Activated T-helper 1 cell treated with anti-CD3 and anti-CD28 coated beads, Interleukin-12 subunit alpha, Interleukin-12 subunit beta, Interleukin-2, Interleukin-4 antibody, amounts not matched to agents 30 ng/mL and 10 ng/mL and 1 ng/mL, durations not matched to agents 14 hours and 24 hours and 36 hours (primary cell): ENCODE measurements at regions not wholly inside any gene's neighbourhood (a gene's known extent, or its start where the extent isn't known, plus 50 kb on each side); places are given as distances from the start of the nearest gene placed in this dataset.

Experiments used
- DNase-seq: peaks from one replicate; pipeline ENCODE4 v3.0.0; 2021; ENCODE audit warnings: low spot score
- H3K27ac Mint-ChIP-seq: one replicate; pipeline ENCODE4 v1.8.0; 2021; ENCODE audit warnings: mild to moderate bottlenecking, mixed read lengths
- H3K27me3 Mint-ChIP-seq: one replicate; pipeline ENCODE4 v1.8.0; 2022; ENCODE audit warnings: mild to moderate bottlenecking, moderate library complexity, mixed read lengths; ENCODE audit not compliant: insufficient read depth
- H3K36me3 Mint-ChIP-seq: one replicate; pipeline ENCODE4 v1.8.0; 2021; ENCODE audit warnings: low read depth, mixed read lengths
- H3K4me1 Mint-ChIP-seq: one replicate; pipeline ENCODE4 v1.8.0; 2021; ENCODE audit warnings: low read depth, mixed read lengths
- H3K4me3 Mint-ChIP-seq: one replicate; pipeline ENCODE4 v1.8.0; 2021; ENCODE audit warnings: mild to moderate bottlenecking, moderate library complexity, mixed read lengths
- H3K9me3 Mint-ChIP-seq: one replicate; pipeline ENCODE4 v1.8.0; 2021; ENCODE audit warnings: mixed read lengths
- intact Hi-C: fragments of 100-400 bp; cut with micrococcal nuclease; formaldehyde crosslinking; loops from one replicate; pipeline ENCODE4 v1.15.1; 2024

GRCh38 chr4:137705171-137705783 is 173.0 kb upstream of the PCDH18 start:
- Mint-ChIP-seq H3K27me3 (no peaks in the 10 kb centered on the region), H3K4me3 (no peak overlapping the region), H3K36me3 (no peaks in the 10 kb centered on the region), H3K9me3 (no peaks in the 10 kb centered on the region), H3K4me1 (no peaks in the 10 kb centered on the region), H3K27ac (no peak overlapping the region)
- no peak for DNase-seq
- intact Hi-C loops = no loop called here

DNA sequence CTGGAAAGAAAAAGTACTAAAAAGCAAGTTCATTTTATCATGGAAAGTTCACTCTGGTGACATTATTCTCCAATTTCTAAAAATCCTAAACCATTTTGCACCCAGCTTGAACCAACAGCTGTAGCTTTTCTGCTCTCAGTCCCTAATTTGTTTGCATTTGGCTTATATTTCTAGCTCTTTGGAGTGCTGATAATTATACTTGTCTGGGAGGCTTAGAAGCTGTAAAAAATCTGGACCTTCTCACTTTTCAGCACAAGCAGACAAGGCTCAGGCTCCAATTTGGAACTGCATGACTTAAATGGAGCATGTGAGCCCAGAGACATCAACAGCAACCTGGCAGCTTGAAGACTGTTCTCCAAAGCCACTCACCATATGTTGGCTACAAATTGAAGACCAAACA is 170.9 kb upstream of the PCDH18 start:
- Mint-ChIP-seq H3K27me3 (no peaks in the 10 kb centered on the region), H3K36me3 (no peaks in the 10 kb centered on the region), H3K4me1 (no peaks in the 10 kb centered on the region), H3K27ac (no peak overlapping the region), H3K4me3 (no peak overlapping the region), H3K9me3 (no peaks in the 10 kb centered on the region)
- no peak for DNase-seq
- intact Hi-C loops = no loop called here

DNA sequence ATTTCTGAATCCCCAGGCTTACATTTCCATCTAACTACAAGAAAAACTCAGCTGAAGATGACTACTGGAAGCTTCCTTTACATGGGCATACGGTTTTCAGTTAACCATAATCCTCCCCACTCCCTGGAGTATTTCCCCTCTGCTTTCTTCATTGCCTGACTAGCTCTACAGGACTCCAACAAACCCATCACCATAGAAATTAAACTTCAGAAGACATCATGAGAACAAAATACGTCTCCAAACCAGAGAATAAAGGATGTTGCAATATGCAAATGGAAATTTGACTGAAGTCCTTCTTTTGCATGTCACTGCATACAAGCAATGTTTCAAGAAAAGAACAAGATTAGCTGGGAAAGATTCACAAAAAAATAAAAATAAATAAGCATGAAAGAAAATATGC is 170.2 kb upstream of the PCDH18 start:
- intact Hi-C loops = no loop called here
- H3K27ac Mint-ChIP-seq = no peak overlapping the region
- no peaks in the 10 kb centered on the region for H3K36me3 Mint-ChIP-seq
- no peaks in the 10 kb centered on the region for H3K27me3 Mint-ChIP-seq
- no peak overlapping the region for H3K4me3 Mint-ChIP-seq
- no peaks in the 10 kb centered on the region for H3K9me3 Mint-ChIP-seq
- no peaks in the 10 kb centered on the region for H3K4me1 Mint-ChIP-seq
- DNase-seq = no peak

DNA sequence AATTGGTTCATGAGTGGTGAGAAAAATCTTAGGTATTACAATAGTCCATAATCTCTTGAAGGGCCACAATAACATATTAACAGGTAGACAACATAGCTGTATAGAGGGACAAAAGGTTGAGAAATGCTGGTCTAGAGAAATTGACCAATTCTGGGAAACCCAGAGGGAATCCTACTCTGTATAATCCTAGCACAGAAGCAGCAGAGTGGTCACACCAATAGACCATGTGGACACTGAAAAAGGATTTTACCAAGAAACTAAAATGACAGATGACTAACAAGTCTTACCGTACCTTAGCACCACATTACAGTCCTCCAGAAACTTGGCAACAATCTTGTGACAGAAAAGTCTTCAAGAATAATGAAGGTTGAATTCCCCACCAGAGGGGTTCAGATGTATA is 169.1 kb upstream of the PCDH18 start:
- no peaks in the 10 kb centered on the region for H3K36me3 Mint-ChIP-seq
- intact Hi-C loops = no loop called here
- no peak overlapping the region for H3K27ac Mint-ChIP-seq
- no peak for DNase-seq
- H3K4me3 Mint-ChIP-seq = no peak overlapping the region
- H3K27me3 Mint-ChIP-seq = no peaks in the 10 kb centered on the region
- no peaks in the 10 kb centered on the region for H3K9me3 Mint-ChIP-seq
- H3K4me1 Mint-ChIP-seq = no peaks in the 10 kb centered on the region

- Mint-ChIP-seq H3K27me3 (no peaks in the 10 kb centered on the region), H3K9me3 (no peaks in the 10 kb centered on the region), H3K4me1 (no peaks in the 10 kb centered on the region), H3K27ac (no peak overlapping the region), H3K36me3 (no peaks in the 10 kb centered on the region), H3K4me3 (no peak overlapping the region)
- intact Hi-C loops = no loop called here
- DNase-seq = no peak
Observed at GRCh38 chr4:137700751-137701150, 168.5 kb upstream of the PCDH18 start.

DNA sequence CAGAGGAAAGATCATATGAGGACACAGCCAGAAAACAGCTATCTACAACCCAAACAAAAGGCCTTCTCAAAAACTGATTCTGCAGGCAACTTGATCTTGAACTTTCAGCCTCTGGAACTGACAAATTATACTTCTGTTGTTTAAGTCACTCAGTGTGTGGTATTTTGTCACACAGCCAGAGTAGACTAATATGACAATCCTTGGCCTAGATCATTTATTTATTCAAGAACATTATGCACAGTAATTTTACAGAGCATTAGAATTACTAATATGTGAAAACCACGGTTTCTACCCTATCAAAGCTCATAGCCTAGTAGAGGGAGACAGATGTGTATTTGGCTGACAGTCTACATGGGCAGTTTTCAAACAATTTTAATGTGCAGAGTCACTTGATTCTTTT is 167.8 kb upstream of the PCDH18 start:
- no peaks in the 10 kb centered on the region for H3K36me3 Mint-ChIP-seq
- no peaks in the 10 kb centered on the region for H3K9me3 Mint-ChIP-seq
- H3K27me3 Mint-ChIP-seq = no peaks in the 10 kb centered on the region
- H3K27ac Mint-ChIP-seq = no peak overlapping the region
- H3K4me3 Mint-ChIP-seq = no peak overlapping the region
- DNase-seq = no peak
- intact Hi-C loops = no loop called here
- H3K4me1 Mint-ChIP-seq = no peaks in the 10 kb centered on the region

DNA sequence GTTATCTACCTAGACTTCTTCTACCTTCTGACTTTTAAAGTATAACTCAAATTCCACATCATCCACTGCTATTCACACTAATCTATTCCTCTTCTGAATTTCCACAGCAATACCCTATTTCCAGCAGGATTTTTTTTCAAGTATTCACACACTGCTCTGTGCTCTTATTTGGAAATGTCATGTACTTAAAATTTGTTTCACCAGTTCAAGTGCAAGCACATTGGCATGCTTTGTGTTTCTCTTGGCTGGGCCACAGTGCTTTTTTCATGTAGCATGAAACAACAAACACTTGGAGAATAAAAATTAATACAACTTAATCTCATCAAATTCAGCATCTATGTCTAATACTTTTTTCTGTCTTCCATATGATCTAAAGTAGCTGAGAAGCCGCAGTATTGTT is 161.8 kb upstream of the PCDH18 start:
- intact Hi-C loops = no loop called here
- H3K27me3 Mint-ChIP-seq = no peaks in the 10 kb centered on the region
- no peaks in the 10 kb centered on the region for H3K4me1 Mint-ChIP-seq
- no peak overlapping the region for H3K27ac Mint-ChIP-seq
- H3K36me3 Mint-ChIP-seq = no peaks in the 10 kb centered on the region
- H3K9me3 Mint-ChIP-seq = no peaks in the 10 kb centered on the region
- no peak for DNase-seq
- H3K4me3 Mint-ChIP-seq = no peak overlapping the region

DNA sequence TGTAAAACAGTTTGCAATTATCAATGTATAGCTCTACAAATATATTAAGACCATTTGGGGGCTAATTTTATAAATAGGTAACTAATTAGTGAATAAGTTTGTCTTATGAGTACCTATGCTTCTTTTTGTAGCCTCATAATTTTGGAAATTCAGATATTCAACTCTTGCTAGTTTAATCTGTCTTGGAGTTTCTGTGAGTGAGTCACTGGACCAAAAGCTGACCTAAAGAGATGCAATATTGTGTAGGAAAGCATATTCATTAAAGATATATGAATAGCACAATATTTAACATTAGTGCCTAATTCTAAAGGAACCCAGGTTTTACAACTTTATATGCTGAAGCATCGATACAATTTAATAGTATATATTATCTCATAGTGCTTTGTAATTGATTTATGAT is 161.3 kb upstream of the PCDH18 start:
- H3K4me1 Mint-ChIP-seq = no peaks in the 10 kb centered on the region
- H3K27me3 Mint-ChIP-seq = no peaks in the 10 kb centered on the region
- no peak overlapping the region for H3K4me3 Mint-ChIP-seq
- H3K36me3 Mint-ChIP-seq = no peaks in the 10 kb centered on the region
- no peak overlapping the region for H3K27ac Mint-ChIP-seq
- no peaks in the 10 kb centered on the region for H3K9me3 Mint-ChIP-seq
- no peak for DNase-seq
- intact Hi-C loops = no loop called here

- Mint-ChIP-seq H3K4me3 (no peak overlapping the region), H3K4me1 (no peaks in the 10 kb centered on the region), H3K36me3 (no peaks in the 10 kb centered on the region), H3K27me3 (no peaks in the 10 kb centered on the region), H3K9me3 (no peaks in the 10 kb centered on the region), H3K27ac (no peak overlapping the region)
- intact Hi-C loops = no loop called here
- DNase-seq = no peak
Observed at GRCh38 chr4:137692205-137692604, 159.9 kb upstream of the PCDH18 start.

GRCh38 chr4:137688651-137689050 is 156.4 kb upstream of the PCDH18 start:
- DNase-seq = no peak
- no peaks in the 10 kb centered on the region for H3K9me3 Mint-ChIP-seq
- H3K27me3 Mint-ChIP-seq = no peaks in the 10 kb centered on the region
- H3K4me3 Mint-ChIP-seq = no peak overlapping the region
- no peaks in the 10 kb centered on the region for H3K36me3 Mint-ChIP-seq
- H3K27ac Mint-ChIP-seq = no peak overlapping the region
- H3K4me1 Mint-ChIP-seq = no peaks in the 10 kb centered on the region
- intact Hi-C loops = no loop called here

DNA sequence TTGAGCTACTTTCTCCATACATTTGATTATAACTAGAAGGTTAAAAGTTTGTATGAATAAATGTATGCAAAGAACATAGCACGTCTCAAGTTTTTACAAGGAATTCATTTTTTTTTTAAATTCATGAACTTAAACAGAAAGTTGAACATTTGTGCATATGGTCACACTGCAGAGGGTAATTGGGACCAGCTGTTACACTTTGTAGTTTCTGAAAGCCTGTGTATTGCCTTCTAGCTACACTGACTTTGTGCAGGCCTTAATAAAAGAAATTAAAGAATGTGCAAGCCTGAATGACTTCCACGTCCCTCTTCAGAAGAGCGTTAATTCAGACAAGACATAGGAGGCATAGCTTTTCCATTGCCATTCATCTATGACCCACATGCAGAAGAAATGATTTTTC is 153.1 kb upstream of the PCDH18 start:
- Mint-ChIP-seq H3K27ac (no peak overlapping the region), H3K27me3 (no peaks in the 10 kb centered on the region), H3K4me1 (no peaks in the 10 kb centered on the region), H3K4me3 (no peak overlapping the region), H3K36me3 (no peaks in the 10 kb centered on the region), H3K9me3 (no peaks in the 10 kb centered on the region)
- DNase-seq = no peak
- intact Hi-C loops = no loop called here

DNA sequence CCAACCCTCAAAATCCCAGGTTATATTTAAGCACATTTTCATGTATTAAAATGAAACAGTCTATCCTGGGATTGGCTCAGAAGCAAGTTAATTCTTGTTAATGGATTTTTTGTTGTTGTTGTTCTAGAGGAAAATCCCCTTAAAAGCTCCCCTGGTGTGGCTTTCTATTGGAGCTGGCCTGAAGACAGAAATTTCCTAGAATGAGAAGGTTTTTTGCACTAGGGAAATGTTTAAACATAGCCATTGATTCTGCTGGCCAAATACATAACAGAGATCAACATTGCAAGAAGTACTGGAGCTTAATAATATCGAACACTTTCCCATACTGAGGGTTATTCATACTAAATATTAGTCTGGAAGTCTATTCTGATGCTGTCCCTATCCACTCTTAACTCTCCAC is 148.8 kb upstream of the PCDH18 start:
- no peak for DNase-seq
- Mint-ChIP-seq H3K4me3 (no peak overlapping the region), H3K4me1 (no peaks in the 10 kb centered on the region), H3K36me3 (no peaks in the 10 kb centered on the region), H3K9me3 (no peaks in the 10 kb centered on the region), H3K27ac (no peak overlapping the region), H3K27me3 (no peaks in the 10 kb centered on the region)
- intact Hi-C loops = no loop called here

DNA sequence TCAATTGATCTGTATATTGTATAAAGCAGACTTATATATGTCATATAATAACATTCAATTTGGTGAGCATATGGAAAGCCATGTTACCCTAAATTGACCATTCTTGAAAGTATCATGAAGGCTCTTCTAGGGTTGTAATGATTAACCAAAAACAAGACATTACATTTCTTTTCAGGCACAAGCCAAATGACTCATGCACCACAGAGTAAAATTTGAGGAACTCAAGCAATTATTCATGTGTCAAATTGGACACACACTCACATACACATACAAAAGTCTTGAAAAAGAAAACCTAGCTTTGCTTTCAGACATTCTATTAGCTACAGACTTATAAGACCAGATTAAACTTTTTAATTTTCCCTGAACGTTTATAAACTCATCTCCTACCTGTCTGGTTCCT is 146.5 kb upstream of the PCDH18 start:
- no peaks in the 10 kb centered on the region for H3K4me1 Mint-ChIP-seq
- intact Hi-C loops = no loop called here
- no peaks in the 10 kb centered on the region for H3K27me3 Mint-ChIP-seq
- DNase-seq = no peak
- H3K36me3 Mint-ChIP-seq = no peaks in the 10 kb centered on the region
- H3K27ac Mint-ChIP-seq = no peak overlapping the region
- H3K9me3 Mint-ChIP-seq = no peaks in the 10 kb centered on the region
- H3K4me3 Mint-ChIP-seq = no peak overlapping the region

- no peaks in the 10 kb centered on the region for H3K9me3 Mint-ChIP-seq
- no peaks in the 10 kb centered on the region for H3K4me1 Mint-ChIP-seq
- intact Hi-C loops = no loop called here
- no peaks in the 10 kb centered on the region for H3K36me3 Mint-ChIP-seq
- H3K4me3 Mint-ChIP-seq = no peak overlapping the region
- DNase-seq = no peak
- H3K27ac Mint-ChIP-seq = no peak overlapping the region
- no peaks in the 10 kb centered on the region for H3K27me3 Mint-ChIP-seq
Observed at GRCh38 chr4:137677863-137678262, 145.6 kb upstream of the PCDH18 start.
